NT2/D1 (cell line): ENCODE measurements at regions not wholly inside any gene's neighbourhood (a gene's known extent, or its start where the extent isn't known, plus 50 kb on each side); places are given as distances from the start of the nearest gene placed in this dataset.

Experiments
- DNase-seq: peaks from one replicate; pipeline ENCODE4 v3.0.0-alpha.2; 2011; ENCODE audit warnings: low read depth, low spot score
- H3K27me3 ChIP-seq: 2 replicates; pipeline ENCODE4 v1.6.0; 2011; ENCODE audit warnings: mild to moderate bottlenecking; ENCODE audit not compliant: insufficient read length, insufficient read depth
- H3K36me3 ChIP-seq: 2 replicates; pipeline ENCODE4 v1.6.1; 2011; ENCODE audit warnings: mild to moderate bottlenecking, low read length, mixed read lengths; ENCODE audit not compliant: insufficient read depth, insufficient read length
- H3K4me1 ChIP-seq: 2 replicates; pipeline ENCODE4 v1.5.1; 2011; ENCODE audit not compliant: insufficient read depth, insufficient read length
- H3K4me3 ChIP-seq: 2 replicates; pipeline ENCODE4 v1.5.1; 2011; ENCODE audit warnings: low read depth; ENCODE audit not compliant: insufficient read length
- H3K9ac ChIP-seq: 2 replicates; pipeline ENCODE4 v1.6.0; 2011; ENCODE audit warnings: low read depth; ENCODE audit not compliant: insufficient read length
- H3K9me3 ChIP-seq: 2 replicates; pipeline ENCODE4 v1.5.1; 2011; ENCODE audit warnings: mild to moderate bottlenecking, low read length; ENCODE audit not compliant: insufficient read depth
- SUZ12 ChIP-seq: IDR thresholded peaks from 2 replicates; pipeline ENCODE4 v1.6.1; 2011; ENCODE audit not compliant: insufficient read length, insufficient read depth; ENCODE audit errors: extremely low read depth
- YY1 ChIP-seq: IDR thresholded peaks from 2 replicates; pipeline ENCODE4 v1.6.1; 2011; ENCODE audit not compliant: insufficient read length, insufficient read depth
- ZNF274 ChIP-seq: IDR thresholded peaks from 2 replicates; pipeline ENCODE4 v1.6.1; 2011; ENCODE audit warnings: mild to moderate bottlenecking, low read depth, low read length

- no peak for TF ChIP-seq YY1
- TF ChIP-seq SUZ12 = no peak
- no peak for TF ChIP-seq ZNF274
Observed at GRCh38 chr5:82497242-82497641, 219.1 kb upstream of the RPS23 start.

GRCh38 chr5:82494942-82495341 is 216.8 kb upstream of the RPS23 start:
- no peaks in the 10 kb centered on the region for H3K9me3 ChIP-seq
- no peak overlapping the region for H3K9ac ChIP-seq
- no peaks in the 10 kb centered on the region for H3K27me3 ChIP-seq
- H3K36me3 ChIP-seq = no peaks in the 10 kb centered on the region
- TF ChIP-seq SUZ12 (no peak), YY1 (no peak), ZNF274 (no peak)
- no peak overlapping the region for H3K4me3 ChIP-seq
- DNase-seq = no peak
- H3K4me1 ChIP-seq = no peaks in the 10 kb centered on the region

More at GRCh38 chr5:82497242-82497641, 219.1 kb upstream of the RPS23 start:
- no peaks in the 10 kb centered on the region for H3K36me3 ChIP-seq
- H3K9ac ChIP-seq = no peak overlapping the region
- H3K27me3 ChIP-seq = no peaks in the 10 kb centered on the region
- no peak overlapping the region for H3K4me3 ChIP-seq
- no peak for DNase-seq
- H3K9me3 ChIP-seq = no peaks in the 10 kb centered on the region
- no peaks in the 10 kb centered on the region for H3K4me1 ChIP-seq

- Histone ChIP-seq H3K36me3 (no peaks in the 10 kb centered on the region), H3K4me1 (no peaks in the 10 kb centered on the region), H3K9me3 (no peaks in the 10 kb centered on the region), H3K9ac (no peak overlapping the region), H3K4me3 (no peak overlapping the region), H3K27me3 (no peaks in the 10 kb centered on the region)
- DNase-seq = no peak
- no peak for TF ChIP-seq ZNF274
- TF ChIP-seq YY1 = no peak
- no peak for TF ChIP-seq SUZ12
Observed at GRCh38 chr5:82493221-82493620, 215.1 kb upstream of the RPS23 start.

GRCh38 chr5:82491397-82491796 is 213.2 kb upstream of the RPS23 start:
- Histone ChIP-seq H3K9ac (no peak overlapping the region), H3K27me3 (no peaks in the 10 kb centered on the region), H3K4me3 (no peak overlapping the region), H3K9me3 (no peaks in the 10 kb centered on the region), H3K36me3 (no peaks in the 10 kb centered on the region), H3K4me1 (no peaks in the 10 kb centered on the region)
- no peak for DNase-seq
- no peak for TF ChIP-seq SUZ12
- TF ChIP-seq ZNF274 = no peak
- TF ChIP-seq YY1 = no peak

- H3K27me3 ChIP-seq = no peaks in the 10 kb centered on the region
- no peaks in the 10 kb centered on the region for H3K9me3 ChIP-seq
- no peaks in the 10 kb centered on the region for H3K4me1 ChIP-seq
- no peaks in the 10 kb centered on the region for H3K36me3 ChIP-seq
- DNase-seq = no peak
- TF ChIP-seq ZNF274 (no peak), SUZ12 (no peak), YY1 (no peak)
- H3K9ac ChIP-seq = no peak overlapping the region
- H3K4me3 ChIP-seq = no peak overlapping the region
Observed at GRCh38 chr5:82489683-82490082, 211.5 kb upstream of the RPS23 start.

- no peaks in the 10 kb centered on the region for H3K27me3 ChIP-seq
- no peak for DNase-seq
- TF ChIP-seq YY1 (no peak), SUZ12 (no peak), ZNF274 (no peak)
Observed at GRCh38 chr5:82487131-82487530, 209.0 kb upstream of the RPS23 start.

GRCh38 chr5:82480331-82480730 is 202.2 kb upstream of the RPS23 start:
- no peaks in the 10 kb centered on the region for H3K9me3 ChIP-seq
- TF ChIP-seq YY1 = no peak
- TF ChIP-seq ZNF274 = no peak
- TF ChIP-seq SUZ12 = no peak
- H3K27me3 ChIP-seq = no peaks in the 10 kb centered on the region
- no peak overlapping the region for H3K4me3 ChIP-seq
- H3K4me1 ChIP-seq = no peaks in the 10 kb centered on the region
- no peaks in the 10 kb centered on the region for H3K36me3 ChIP-seq
- no peak for DNase-seq
- no peak overlapping the region for H3K9ac ChIP-seq

More at GRCh38 chr5:82487131-82487530, 209.0 kb upstream of the RPS23 start:
- Histone ChIP-seq H3K4me1 (no peaks in the 10 kb centered on the region), H3K4me3 (no peak overlapping the region), H3K36me3 (no peaks in the 10 kb centered on the region), H3K9me3 (no peaks in the 10 kb centered on the region), H3K9ac (no peak overlapping the region)

GRCh38 chr5:82476155-82476554 is 198.0 kb upstream of the RPS23 start:
- Histone ChIP-seq H3K9me3 (no peaks in the 10 kb centered on the region), H3K4me3 (no peak overlapping the region), H3K4me1 (no peaks in the 10 kb centered on the region), H3K36me3 (no peaks in the 10 kb centered on the region), H3K9ac (no peak overlapping the region), H3K27me3 (no peaks in the 10 kb centered on the region)
- TF ChIP-seq SUZ12 (no peak), ZNF274 (no peak), YY1 (no peak)
- DNase-seq = no peak
